ENCODE measurements at regions not wholly inside any gene's neighbourhood (a gene's known extent, or its start where the extent isn't known, plus 50 kb on each side); places are given as distances from the start of the nearest gene placed in this dataset.
A peak's percentile ranks its signal among the peaks of the same experiment; 100 is the strongest.

- DNase-seq, result no peak
Measured at GRCh38 chr18:73724958-73725357, 422.7 kb downstream of the FBXO15 start.

- peak; percentile 56 for DNase-seq
Measured at GRCh38 chr18:73719611-73720010, 428.0 kb downstream of the FBXO15 start.

GRCh38 chr18:73717570-73717969 is 430.1 kb downstream of the FBXO15 start:
- peak; percentile 73 for DNase-seq

- peak; percentile 80 for DNase-seq
Measured at GRCh38 chr18:73715210-73715670, 432.4 kb downstream of the FBXO15 start.

- peak; percentile 38 for DNase-seq
Measured at GRCh38 chr18:73714466-73714865, 433.2 kb downstream of the FBXO15 start.

- no peak for DNase-seq
Measured at GRCh38 chr18:73711256-73711655, 436.4 kb downstream of the FBXO15 start.

GRCh38 chr18:73708591-73708990 is 439.0 kb downstream of the FBXO15 start:
- no peak for DNase-seq

- peak; percentile 20 for DNase-seq
Measured at GRCh38 chr18:73707035-73707434, 440.6 kb downstream of the FBXO15 start.

GRCh38 chr18:73697353-73697752 is 450.3 kb downstream of the FBXO15 start:
- no peak for DNase-seq

- no peak for DNase-seq
Measured at GRCh38 chr18:73696698-73697097, 450.9 kb downstream of the FBXO15 start.

GRCh38 chr18:73696171-73696570 is 451.5 kb downstream of the FBXO15 start:
- DNase-seq, result no peak

- DNase-seq, result no peak
Measured at GRCh38 chr18:73693091-73693490, 454.5 kb downstream of the FBXO15 start.

GRCh38 chr18:73691624-73692023 is 456.0 kb downstream of the FBXO15 start:
- DNase-seq, result no peak

- peak; percentile 61 for DNase-seq
Measured at GRCh38 chr18:73691118-73691517, 456.5 kb downstream of the FBXO15 start.

GRCh38 chr18:73690222-73690621 is 457.4 kb downstream of the FBXO15 start:
- DNase-seq, result no peak

- DNase-seq, result no peak
Measured at GRCh38 chr18:73688851-73689711, 458.6 kb downstream of the FBXO15 start.

- DNase-seq, result no peak
Measured at GRCh38 chr18:73688161-73688560, 459.5 kb downstream of the FBXO15 start.

- DNase-seq, result no peak
Measured at GRCh38 chr18:73684647-73685046, 463.0 kb downstream of the FBXO15 start.

- no peak for DNase-seq
Measured at GRCh38 chr18:73683409-73684238, 464.0 kb downstream of the FBXO15 start.

GRCh38 chr18:73681912-73682311 is 465.7 kb downstream of the FBXO15 start:
- DNase-seq, result no peak

- no peak for DNase-seq
Measured at GRCh38 chr18:73681398-73681797, 466.2 kb downstream of the FBXO15 start.

- DNase-seq, result no peak
Measured at GRCh38 chr18:73679941-73680712, 467.5 kb downstream of the FBXO15 start.

- no peak for DNase-seq
Measured at GRCh38 chr18:73677450-73677849, 470.2 kb downstream of the FBXO15 start.

Data from DMS53 (cell line).